HG03175 (cell line): ENCODE measurements at regions not wholly inside any gene's neighbourhood (a gene's known extent, or its start where the extent isn't known, plus 50 kb on each side); places are given as distances from the start of the nearest gene placed in this dataset.

Experiments used
- ATAC-seq: cut with Tn5 transposase; IDR thresholded peaks from one replicate; pipeline ENCODE4 v1.9.1; 2021; ENCODE audit warnings: mild to moderate bottlenecking, moderate library complexity; ENCODE audit not compliant: unreplicated experiment

- peak; percentile 31 for ATAC-seq
Observed at GRCh38 chr18:34977838-34978532, 63.2 kb upstream of the MAPRE2 start.

- ATAC-seq = no peak
Observed at GRCh38 chr18:34978533-34978893, 62.7 kb upstream of the MAPRE2 start.

- no peak for ATAC-seq
Observed at GRCh38 chr18:34978953-34979608, 62.1 kb upstream of the MAPRE2 start.

GRCh38 chr18:34981487-34981886 is 59.7 kb upstream of the MAPRE2 start:
- no peak for ATAC-seq

GRCh38 chr18:34985963-34986362 is 55.2 kb upstream of the MAPRE2 start:
- ATAC-seq = no peak

- no peak for ATAC-seq
Observed at GRCh38 chr18:34990597-34990996, 50.6 kb upstream of the MAPRE2 start.

GRCh38 chr18:34991152-34991551 is 50.1 kb upstream of the MAPRE2 start:
- ATAC-seq = no peak
